ENCODE measurements at regions not wholly inside any gene's neighbourhood (a gene's known extent, or its start where the extent isn't known, plus 50 kb on each side); places are given as distances from the start of the nearest gene placed in this dataset.
A peak's percentile ranks its signal among the peaks of the same experiment; 100 is the strongest.

DNA sequence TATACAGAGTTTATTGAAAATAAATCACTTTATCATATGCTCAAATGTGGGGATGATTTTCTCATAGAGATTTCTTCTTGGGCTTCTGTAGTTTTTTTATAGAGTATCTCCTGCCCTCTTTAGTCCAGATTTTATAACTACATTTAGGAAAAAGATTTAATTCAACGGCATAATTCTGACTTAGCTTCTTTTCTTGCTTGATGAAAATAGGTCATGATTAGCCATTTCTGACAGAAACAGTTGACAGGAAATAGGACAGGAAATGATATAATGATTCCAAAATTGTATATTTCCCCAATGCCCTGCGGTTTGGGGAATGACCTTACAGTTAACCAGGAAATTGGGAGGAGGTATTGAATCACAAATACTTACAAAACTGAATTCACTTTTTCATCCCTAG lies 1531.9 kb upstream of the ACVR2A start:
- TF ChIP-seq EZH2 (IDR thresholded peaks at IDR 0.05; ENCODE audit: borderline replicate concordance, low read depth, low read length, poor library complexity, severe bottlenecking) (no peak), CTCF (conservative IDR thresholded peaks at IDR 0.05; ENCODE audit: low read depth, low read length) (peak; percentile 59)
- H3K27me3 ChIP-seq (replicated peaks; ENCODE audit: insufficient read depth, low read depth, low read length, poor library complexity), result no peaks in the 10 kb centered on the region
- H3K4me3 ChIP-seq (ENCODE audit: low read depth, low read length, poor library complexity, severe bottlenecking), result no peak overlapping the region
- CTCF ChIA-PET, result interaction anchor here (1.0 kb wide), 1 partner anchor 560 kb away, joined by 5 read pairs; no protein-coding TSS in a partner anchor
- DNase-seq (ENCODE audit: low spot score), result peak; percentile 97
- H3K36me3 ChIP-seq (ENCODE audit: insufficient read depth, low read length, poor library complexity, severe bottlenecking), result no peaks in the 10 kb centered on the region
- H3K4me1 ChIP-seq (ENCODE audit: insufficient read depth, low read length, poor library complexity, severe bottlenecking), result peaks cover 52% of the 10 kb centered on the region
- peak overlapping the region; percentile 66 for H3K27ac ChIP-seq (ENCODE audit: low read depth, low read length, poor library complexity, severe bottlenecking)
- intact Hi-C loops (cut with micrococcal nuclease; ENCODE audit: unreplicated experiment), result loop anchor here (1.0 to 10.0 kb wide), 8 partner anchors 210 to 1798 kb away; no protein-coding TSS in a partner anchor
- no TSS peak for BruUV-seq (replicated peaks)
- POLR2A ChIA-PET (ENCODE audit: low non-redundant PET), result interaction anchor here (0.6 kb wide), 1 partner anchor 1265 kb away, joined by 3 read pairs; no protein-coding TSS in a partner anchor
- no peaks in the 10 kb centered on the region for H3K9me3 ChIP-seq (ENCODE audit: low read depth, low read length, poor library complexity, severe bottlenecking)

DNA sequence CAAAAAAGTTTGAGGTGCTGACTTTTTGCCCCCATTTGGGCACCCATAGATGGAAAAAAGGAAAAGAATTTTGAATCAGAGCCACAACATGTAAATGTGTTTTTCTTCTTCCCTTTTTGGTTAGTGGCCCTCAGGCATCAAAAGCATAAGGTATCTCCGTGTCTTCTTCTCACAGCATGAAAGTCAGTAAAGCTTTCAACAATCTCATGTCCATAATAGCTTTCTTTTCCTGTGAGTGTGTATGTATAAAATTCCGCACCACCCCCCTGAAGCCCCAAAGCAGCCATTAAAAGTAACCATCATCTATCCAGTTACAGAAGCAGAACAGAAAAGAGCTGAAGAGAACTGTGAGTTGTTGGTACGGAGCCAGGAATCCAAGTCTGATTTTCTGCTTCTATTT lies 1539.7 kb upstream of the ACVR2A start:
- no peak for TF ChIP-seq CTCF (conservative IDR thresholded peaks at IDR 0.05; ENCODE audit: low read depth, low read length)
- no peak for TF ChIP-seq EZH2 (IDR thresholded peaks at IDR 0.05; ENCODE audit: borderline replicate concordance, low read depth, low read length, poor library complexity, severe bottlenecking)
- Histone ChIP-seq H3K36me3 (ENCODE audit: insufficient read depth, low read length, poor library complexity, severe bottlenecking) (no peaks in the 10 kb centered on the region), H3K27me3 (replicated peaks; ENCODE audit: insufficient read depth, low read depth, low read length, poor library complexity) (no peaks in the 10 kb centered on the region), H3K4me3 (ENCODE audit: low read depth, low read length, poor library complexity, severe bottlenecking) (no peak overlapping the region), H3K27ac (ENCODE audit: low read depth, low read length, poor library complexity, severe bottlenecking) (no peak overlapping the region), H3K9me3 (ENCODE audit: low read depth, low read length, poor library complexity, severe bottlenecking) (peaks cover 5% of the 10 kb centered on the region), H3K4me1 (ENCODE audit: insufficient read depth, low read length, poor library complexity, severe bottlenecking) (no peaks in the 10 kb centered on the region)
- ChIA-PET POLR2A (ENCODE audit: low non-redundant PET) (no interaction called here), CTCF (no interaction called here)
- intact Hi-C loops (cut with micrococcal nuclease; ENCODE audit: unreplicated experiment), result no loop called here
- no TSS peak for BruUV-seq (replicated peaks)
- DNase-seq (ENCODE audit: low spot score), result peak; percentile 25

DNA sequence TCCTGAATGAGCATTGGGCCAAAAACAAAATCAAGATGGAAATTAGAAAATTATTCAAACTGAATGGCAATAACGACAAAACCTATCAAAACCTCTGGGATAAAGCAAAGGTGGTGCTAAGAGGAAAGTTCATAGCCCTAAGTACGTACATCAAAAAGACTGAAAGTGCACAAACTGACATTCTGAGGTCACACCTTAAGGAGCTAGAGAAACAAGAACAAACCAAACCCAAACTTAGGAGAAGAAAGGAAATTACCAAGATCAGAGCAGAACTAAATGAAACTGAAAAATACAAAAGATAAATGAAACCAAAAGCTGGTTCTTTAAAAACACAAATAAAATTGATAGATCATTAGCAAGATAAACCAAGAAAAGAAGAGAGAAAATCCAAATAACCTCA lies 1543.5 kb upstream of the ACVR2A start:
- no peak for TF ChIP-seq CTCF (conservative IDR thresholded peaks at IDR 0.05; ENCODE audit: low read depth, low read length)
- TF ChIP-seq EZH2 (IDR thresholded peaks at IDR 0.05; ENCODE audit: borderline replicate concordance, low read depth, low read length, poor library complexity, severe bottlenecking), result no peak
- Histone ChIP-seq H3K4me1 (ENCODE audit: insufficient read depth, low read length, poor library complexity, severe bottlenecking) (no peaks in the 10 kb centered on the region), H3K27me3 (replicated peaks; ENCODE audit: insufficient read depth, low read depth, low read length, poor library complexity) (no peaks in the 10 kb centered on the region), H3K27ac (ENCODE audit: low read depth, low read length, poor library complexity, severe bottlenecking) (no peak overlapping the region), H3K36me3 (ENCODE audit: insufficient read depth, low read length, poor library complexity, severe bottlenecking) (no peaks in the 10 kb centered on the region), H3K4me3 (ENCODE audit: low read depth, low read length, poor library complexity, severe bottlenecking) (no peak overlapping the region), H3K9me3 (ENCODE audit: low read depth, low read length, poor library complexity, severe bottlenecking) (peaks cover 13% of the 10 kb centered on the region)
- CTCF ChIA-PET, result no interaction called here
- intact Hi-C loops (cut with micrococcal nuclease; ENCODE audit: unreplicated experiment), result no loop called here
- no peak for DNase-seq (ENCODE audit: low spot score)
- POLR2A ChIA-PET (ENCODE audit: low non-redundant PET), result no interaction called here
- no TSS peak for BruUV-seq (replicated peaks)
